A549 (cell line): ENCODE measurements at regions not wholly inside any gene's neighbourhood (a gene's known extent, or its start where the extent isn't known, plus 50 kb on each side); places are given as distances from the start of the nearest gene placed in this dataset.

ENCODE experiments used
- CHD2 ChIP-seq: fragments of 150-350 bp; IDR thresholded peaks from 2 replicates; pipeline ENCODE4 v1.6.1; 2014; ENCODE audit warnings: low read length; ENCODE audit not compliant: partially characterized antibody
- KDM1A ChIP-seq: fragments of 200-600 bp; sonication (generic); IDR thresholded peaks from 2 replicates; pipeline ENCODE4 v1.6.1; 2016; ENCODE audit warnings: low read depth, mild to moderate bottlenecking
- POLR2A ChIP-seq: IDR thresholded peaks from 2 replicates; pipeline ENCODE4 v1.6.1; 2012; ENCODE audit warnings: mild to moderate bottlenecking, low read length
- RCOR1 ChIP-seq: fragments of 150-350 bp; IDR thresholded peaks from 2 replicates; pipeline ENCODE4 v1.6.1; 2014; ENCODE audit warnings: antibody characterized with exemption, low read length, low read depth
- REST ChIP-seq: fragments of 200-600 bp; sonication (generic); IDR thresholded peaks from 2 replicates; pipeline ENCODE4 v1.6.1; 2016; ENCODE audit warnings: antibody characterized with exemption, mild to moderate bottlenecking, moderate library complexity
- RNF2 ChIP-seq: fragments of 200-600 bp; sonication (generic); IDR thresholded peaks from 2 replicates; pipeline ENCODE4 v1.6.1; 2016; ENCODE audit warnings: low read depth, mild to moderate bottlenecking, antibody characterized with exemption, moderate library complexity, borderline replicate concordance
- TF ChIP-seq, protein P1 (sequence below): IDR thresholded peaks from 2 replicates; pipeline ENCODE4 v1.6.1; 2012
- TF ChIP-seq, protein P2 (sequence below): fragments of >200 bp; sonication (Bioruptor Twin); formaldehyde crosslinking; IDR thresholded peaks from 3 replicates; pipeline ENCODE4 v1.5.1; 2016

- TF ChIP-seq RCOR1 (no peak), RNF2 (no peak), REST (no peak), CHD2 (no peak), POLR2A (no peak), KDM1A (no peak)
- TF ChIP-seq, protein P1, sequence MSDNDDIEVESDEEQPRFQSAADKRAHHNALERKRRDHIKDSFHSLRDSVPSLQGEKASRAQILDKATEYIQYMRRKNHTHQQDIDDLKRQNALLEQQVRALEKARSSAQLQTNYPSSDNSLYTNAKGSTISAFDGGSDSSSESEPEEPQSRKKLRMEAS, result no peak
- TF ChIP-seq, protein P2, sequence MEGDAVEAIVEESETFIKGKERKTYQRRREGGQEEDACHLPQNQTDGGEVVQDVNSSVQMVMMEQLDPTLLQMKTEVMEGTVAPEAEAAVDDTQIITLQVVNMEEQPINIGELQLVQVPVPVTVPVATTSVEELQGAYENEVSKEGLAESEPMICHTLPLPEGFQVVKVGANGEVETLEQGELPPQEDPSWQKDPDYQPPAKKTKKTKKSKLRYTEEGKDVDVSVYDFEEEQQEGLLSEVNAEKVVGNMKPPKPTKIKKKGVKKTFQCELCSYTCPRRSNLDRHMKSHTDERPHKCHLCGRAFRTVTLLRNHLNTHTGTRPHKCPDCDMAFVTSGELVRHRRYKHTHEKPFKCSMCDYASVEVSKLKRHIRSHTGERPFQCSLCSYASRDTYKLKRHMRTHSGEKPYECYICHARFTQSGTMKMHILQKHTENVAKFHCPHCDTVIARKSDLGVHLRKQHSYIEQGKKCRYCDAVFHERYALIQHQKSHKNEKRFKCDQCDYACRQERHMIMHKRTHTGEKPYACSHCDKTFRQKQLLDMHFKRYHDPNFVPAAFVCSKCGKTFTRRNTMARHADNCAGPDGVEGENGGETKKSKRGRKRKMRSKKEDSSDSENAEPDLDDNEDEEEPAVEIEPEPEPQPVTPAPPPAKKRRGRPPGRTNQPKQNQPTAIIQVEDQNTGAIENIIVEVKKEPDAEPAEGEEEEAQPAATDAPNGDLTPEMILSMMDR, result no peak
Measured at GRCh38 chr13:22095794-22096193, 424.9 kb downstream of the FGF9 start.
